ENCODE measurements at regions not wholly inside any gene's neighbourhood (a gene's known extent, or its start where the extent isn't known, plus 50 kb on each side); places are given as distances from the start of the nearest gene placed in this dataset.

DNA sequence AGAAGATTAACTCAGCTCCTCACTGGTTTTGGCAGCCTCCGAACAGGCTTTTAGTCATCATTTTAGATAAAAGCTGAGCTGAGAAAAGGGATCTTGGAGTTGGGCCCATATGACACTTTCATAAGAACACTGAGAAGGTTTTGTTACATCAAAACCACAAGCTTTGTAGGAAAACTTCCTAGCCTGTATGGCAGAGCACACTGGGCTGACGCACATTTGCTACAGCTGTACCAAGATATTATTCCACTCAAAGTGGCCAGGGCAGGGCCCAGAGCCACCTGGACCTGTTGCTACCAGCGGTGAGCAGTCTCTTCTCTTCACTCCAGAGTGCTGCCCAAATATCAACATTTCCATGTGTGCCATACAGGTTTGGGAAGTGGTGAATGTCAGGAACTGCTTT, 160.5 kb upstream of the CCDC54 start:
- no peak overlapping the region for H3K4me3 Mint-ChIP-seq
- H3K27ac Mint-ChIP-seq, result peak overlapping the region in 2 of 3 experiments; percentile 16 to 62
- peaks cover 48% of the 10 kb centered on the region for H3K4me1 Mint-ChIP-seq
- no peaks in the 10 kb centered on the region for H3K27me3 Mint-ChIP-seq (ENCODE audit: low read depth)
- TF ChIP-seq, protein P1, sequence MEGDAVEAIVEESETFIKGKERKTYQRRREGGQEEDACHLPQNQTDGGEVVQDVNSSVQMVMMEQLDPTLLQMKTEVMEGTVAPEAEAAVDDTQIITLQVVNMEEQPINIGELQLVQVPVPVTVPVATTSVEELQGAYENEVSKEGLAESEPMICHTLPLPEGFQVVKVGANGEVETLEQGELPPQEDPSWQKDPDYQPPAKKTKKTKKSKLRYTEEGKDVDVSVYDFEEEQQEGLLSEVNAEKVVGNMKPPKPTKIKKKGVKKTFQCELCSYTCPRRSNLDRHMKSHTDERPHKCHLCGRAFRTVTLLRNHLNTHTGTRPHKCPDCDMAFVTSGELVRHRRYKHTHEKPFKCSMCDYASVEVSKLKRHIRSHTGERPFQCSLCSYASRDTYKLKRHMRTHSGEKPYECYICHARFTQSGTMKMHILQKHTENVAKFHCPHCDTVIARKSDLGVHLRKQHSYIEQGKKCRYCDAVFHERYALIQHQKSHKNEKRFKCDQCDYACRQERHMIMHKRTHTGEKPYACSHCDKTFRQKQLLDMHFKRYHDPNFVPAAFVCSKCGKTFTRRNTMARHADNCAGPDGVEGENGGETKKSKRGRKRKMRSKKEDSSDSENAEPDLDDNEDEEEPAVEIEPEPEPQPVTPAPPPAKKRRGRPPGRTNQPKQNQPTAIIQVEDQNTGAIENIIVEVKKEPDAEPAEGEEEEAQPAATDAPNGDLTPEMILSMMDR (IDR thresholded peaks at IDR 0.05; ENCODE audit: unreplicated experiment in 3 of 3), result no peak
- peaks cover 13% of the 10 kb centered on the region for H3K9me3 Mint-ChIP-seq
- H3K36me3 Mint-ChIP-seq (ENCODE audit: low read depth), result no peaks in the 10 kb centered on the region

DNA sequence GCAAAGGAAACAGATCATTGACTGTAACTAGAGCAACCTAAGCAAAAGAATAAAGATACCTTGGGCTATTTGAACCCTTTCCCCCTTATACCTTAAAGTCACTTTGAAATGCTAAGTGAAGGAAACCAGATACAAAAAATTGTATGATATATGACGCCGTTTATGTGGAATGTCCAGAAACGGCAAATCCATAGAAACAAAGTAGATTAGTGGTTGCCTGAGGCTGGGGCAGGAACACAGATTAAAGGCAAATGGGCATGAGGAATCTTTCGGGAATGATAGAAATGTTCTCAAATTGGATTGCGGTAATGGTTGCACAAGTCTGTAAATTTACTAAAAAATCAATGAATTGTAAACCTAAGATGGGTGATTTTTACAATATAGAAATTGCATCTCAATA, 160.1 kb upstream of the CCDC54 start:
- Mint-ChIP-seq H3K9me3 (peaks cover 13% of the 10 kb centered on the region), H3K27ac (peak overlapping the region in 2 of 3 experiments; percentile 16 to 62), H3K27me3 (ENCODE audit: low read depth) (no peaks in the 10 kb centered on the region), H3K36me3 (ENCODE audit: low read depth) (no peaks in the 10 kb centered on the region), H3K4me1 (peaks cover 43% of the 10 kb centered on the region), H3K4me3 (no peak overlapping the region)
- TF ChIP-seq, protein P1 (IDR thresholded peaks at IDR 0.05; ENCODE audit: unreplicated experiment in 3 of 3), result no peak

DNA sequence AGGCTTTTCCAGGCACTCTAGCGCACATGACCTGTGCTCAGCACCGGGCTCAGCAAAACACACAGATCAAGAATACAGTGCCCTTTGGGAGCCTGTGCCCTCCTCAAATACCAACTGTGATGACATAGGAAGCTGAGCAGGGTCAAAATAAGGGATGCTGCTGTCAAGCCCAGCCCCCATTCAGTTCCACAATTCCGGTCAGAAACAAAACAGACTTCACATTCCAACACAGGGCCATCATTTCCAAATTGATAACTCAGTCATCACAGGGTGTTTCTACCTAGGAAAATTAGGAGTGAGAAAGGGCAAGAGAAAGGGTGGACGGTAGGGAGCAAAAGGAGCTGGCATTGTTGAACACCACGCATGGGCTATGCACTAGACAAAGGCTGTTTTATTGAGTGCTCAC, 158.4 kb upstream of the CCDC54 start:
- Mint-ChIP-seq H3K4me3 (no peak overlapping the region), H3K4me1 (peaks cover 29% of the 10 kb centered on the region), H3K27me3 (ENCODE audit: low read depth) (no peaks in the 10 kb centered on the region), H3K9me3 (peaks cover 10% of the 10 kb centered on the region), H3K27ac (peak overlapping the region in 1 of 3 experiments; percentile 41), H3K36me3 (ENCODE audit: low read depth) (no peaks in the 10 kb centered on the region)
- TF ChIP-seq, protein P1 (IDR thresholded peaks at IDR 0.05; ENCODE audit: unreplicated experiment in 3 of 3), result no peak

DNA sequence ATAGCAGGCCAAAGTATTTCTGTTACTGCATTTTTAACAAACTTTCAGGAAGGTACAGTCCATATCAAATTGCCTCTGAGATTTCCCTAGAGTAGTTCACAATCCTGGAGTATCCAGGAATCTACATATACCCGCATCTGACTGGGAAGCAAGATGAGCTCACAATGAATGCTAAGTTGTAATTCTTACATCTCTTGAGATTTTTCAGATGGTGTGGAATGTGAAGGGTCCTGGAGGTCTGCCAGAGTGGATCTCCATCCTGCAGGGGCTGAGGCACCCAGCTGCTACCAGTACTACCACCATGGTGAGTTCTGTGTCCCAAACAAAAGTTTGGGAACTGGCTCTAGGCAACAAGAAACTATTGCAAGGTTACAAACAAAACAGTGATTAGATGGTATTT, 156.7 kb upstream of the CCDC54 start:
- peaks cover 3% of the 10 kb centered on the region for H3K9me3 Mint-ChIP-seq
- no peaks in the 10 kb centered on the region for H3K27me3 Mint-ChIP-seq (ENCODE audit: low read depth)
- TF ChIP-seq, protein P1 (IDR thresholded peaks at IDR 0.05; ENCODE audit: unreplicated experiment in 3 of 3), result no peak
- peaks cover 29% of the 10 kb centered on the region for H3K4me1 Mint-ChIP-seq
- H3K4me3 Mint-ChIP-seq, result no peak overlapping the region
- H3K27ac Mint-ChIP-seq, result peak overlapping the region in 2 of 3 experiments; percentile 22 to 24
- H3K36me3 Mint-ChIP-seq (ENCODE audit: low read depth), result no peaks in the 10 kb centered on the region

DNA sequence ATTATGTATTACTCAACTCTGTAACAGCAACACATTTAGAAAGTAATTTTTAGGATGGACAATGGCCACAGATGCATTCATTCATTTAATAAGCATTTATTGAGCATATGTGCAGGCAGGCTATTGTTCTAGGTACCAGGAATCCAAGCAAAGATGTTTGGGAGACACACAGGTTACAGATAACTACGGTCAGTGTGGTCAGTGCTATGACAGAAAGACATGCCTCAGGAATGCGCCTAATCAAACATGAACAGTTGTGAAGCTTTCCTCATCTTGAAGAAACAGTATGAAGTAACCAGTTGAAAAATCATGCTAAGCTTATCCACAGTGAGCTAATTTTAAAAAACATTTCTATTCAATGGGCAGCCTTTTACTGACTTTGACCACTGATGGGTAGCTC, 155.4 kb upstream of the CCDC54 start:
- H3K4me1 Mint-ChIP-seq, result peaks cover 22% of the 10 kb centered on the region
- H3K27me3 Mint-ChIP-seq (ENCODE audit: low read depth), result no peaks in the 10 kb centered on the region
- H3K27ac Mint-ChIP-seq, result no peak overlapping the region
- no peaks in the 10 kb centered on the region for H3K36me3 Mint-ChIP-seq (ENCODE audit: low read depth)
- TF ChIP-seq, protein P1 (IDR thresholded peaks at IDR 0.05; ENCODE audit: unreplicated experiment in 3 of 3), result no peak
- H3K9me3 Mint-ChIP-seq, result no peaks in the 10 kb centered on the region
- no peak overlapping the region for H3K4me3 Mint-ChIP-seq

DNA sequence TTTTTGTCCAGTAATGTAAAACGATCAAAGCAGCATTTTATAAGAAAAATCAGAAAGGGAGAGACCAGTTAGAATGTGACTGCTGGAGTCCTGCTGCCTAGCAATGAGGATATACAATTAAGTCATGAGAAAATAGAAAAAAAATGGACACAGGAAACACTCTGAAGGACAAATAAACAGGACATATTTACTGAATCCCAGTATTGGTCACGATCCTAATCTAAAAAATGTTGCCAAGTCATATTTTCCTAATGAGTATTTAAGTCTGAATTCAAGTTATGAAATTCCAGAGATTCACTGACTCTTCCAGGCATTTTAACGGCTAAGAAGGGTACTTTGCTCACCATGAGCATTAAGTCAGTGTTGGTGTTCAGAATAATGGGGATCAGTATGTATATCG, 154.3 kb upstream of the CCDC54 start:
- no peak overlapping the region for H3K27ac Mint-ChIP-seq
- peaks cover 25% of the 10 kb centered on the region for H3K4me1 Mint-ChIP-seq
- TF ChIP-seq, protein P1 (IDR thresholded peaks at IDR 0.05; ENCODE audit: unreplicated experiment in 3 of 3), result no peak
- H3K36me3 Mint-ChIP-seq (ENCODE audit: low read depth), result no peaks in the 10 kb centered on the region
- no peaks in the 10 kb centered on the region for H3K9me3 Mint-ChIP-seq
- no peaks in the 10 kb centered on the region for H3K27me3 Mint-ChIP-seq (ENCODE audit: low read depth)
- H3K4me3 Mint-ChIP-seq, result no peak overlapping the region
